H1 (cell line): ENCODE measurements at regions not wholly inside any gene's neighbourhood (a gene's known extent, or its start where the extent isn't known, plus 50 kb on each side); places are given as distances from the start of the nearest gene placed in this dataset.

ENCODE experiments used
- CTCF ChIA-PET: fragments of 300-600 bp; sonication (Branson Sonifier 250); formaldehyde crosslinking; loops from one replicate; lab custom pipeline; 2021; ENCODE audit not compliant: partially characterized antibody; lab: Charles Lee
- POLR2A ChIA-PET: fragments of 300-600 bp; sonication (Branson Sonifier 250); formaldehyde crosslinking; loops from one replicate; lab custom pipeline; 2021; ENCODE audit warnings: inconsistent platforms; ENCODE audit not compliant: partially characterized antibody; lab: Charles Lee
- DNase-seq, 2 experiments: peaks; one replicate each; pipeline versions ENCODE4 v3.0.0 to v3.0.0-alpha.2; 2010 to 2022; ENCODE audit warnings: low spot score in 2 of 2, low read depth in 1 of 2, mixed read lengths in 1 of 2
- FAIRE-seq: peaks from 2 replicates; lab custom pipeline; 2011; peaks lifted over from hg19 to GRCh38; lab: Jason Lieb, UNC
- H2AFZ ChIP-seq: 2 replicates; pipeline ENCODE4 v1.8.1; 2012; ENCODE audit warnings: low read length, inconsistent platforms
- H2AK5ac ChIP-seq: 2 replicates; pipeline ENCODE4 v1.6.1; 2013; ENCODE audit warnings: low read depth, low read length
- H2BK120ac ChIP-seq: replicated peaks from 2 replicates; pipeline ENCODE3; 2013; ENCODE audit warnings: low read depth, low read length, inconsistent platforms
- H2BK12ac ChIP-seq: 2 replicates; pipeline ENCODE4 v1.6.1; 2013; ENCODE audit warnings: low read depth, low read length
- H2BK15ac ChIP-seq: 2 replicates; pipeline ENCODE4 v1.6.1; 2013; ENCODE audit warnings: low read length
- H2BK20ac ChIP-seq: 2 replicates; pipeline ENCODE4 v1.6.1; 2013; ENCODE audit warnings: low read length
- H2BK5ac ChIP-seq: 2 replicates; pipeline ENCODE4 v1.6.1; 2013; ENCODE audit warnings: low read depth, low read length
- H3K14ac ChIP-seq: 2 replicates; pipeline ENCODE4 v1.6.1; 2013; ENCODE audit warnings: inconsistent platforms; ENCODE audit not compliant: insufficient read length
- H3K18ac ChIP-seq: 2 replicates; pipeline ENCODE4 v1.6.1; 2013; ENCODE audit warnings: low read length; ENCODE audit errors: extremely low read depth
- H3K23ac ChIP-seq: 2 replicates; pipeline ENCODE4 v1.6.1; 2013; ENCODE audit warnings: inconsistent platforms; ENCODE audit not compliant: insufficient read length
- H3K23me2 ChIP-seq: 2 replicates; pipeline ENCODE4 v1.6.1; 2013; ENCODE audit warnings: low read depth, low read length
- H3K27ac ChIP-seq: 2 replicates; pipeline ENCODE4 v1.6.1; 2011; ENCODE audit warnings: low read depth, low read length, inconsistent platforms
- H3K27me3 ChIP-seq, 4 experiments: replicated peaks in 1 of 4; 1 replicate in 1 of 4; 2 replicates in 3 of 4; pipeline versions ENCODE4 v1.6.1 to v1.8.1; 2011 to 2013; ENCODE audit warnings: low read length in 3 of 4, mild to moderate bottlenecking in 3 of 4, inconsistent platforms in 2 of 4, mixed read lengths in 2 of 4, moderate library complexity in 1 of 4; ENCODE audit not compliant: control insufficient read depth in 3 of 4, insufficient read depth in 3 of 4; ENCODE audit errors: extremely low read depth in 1 of 4
- H3K36me3 ChIP-seq, 4 experiments: 2 replicates each; pipeline versions ENCODE4 v1.6.1 to v1.8.1; 2011 to 2013; ENCODE audit warnings: mild to moderate bottlenecking in 4 of 4, low read length in 3 of 4, moderate library complexity in 2 of 4, control low read depth in 1 of 4, inconsistent platforms in 1 of 4; ENCODE audit not compliant: insufficient read depth in 4 of 4, control insufficient read depth in 2 of 4
- H3K4ac ChIP-seq: replicated peaks from 2 replicates; pipeline ENCODE3; 2013; ENCODE audit warnings: low read length, low read depth, mixed read lengths, inconsistent platforms; ENCODE audit not compliant: insufficient read length
- H3K4me1 ChIP-seq, 4 experiments: replicated peaks in 1 of 4; 1 replicate in 1 of 4; 2 replicates in 3 of 4; pipeline versions ENCODE4 v1.6.1 to v1.8.1; 2011 to 2013; ENCODE audit warnings: low read length in 3 of 4, inconsistent platforms in 2 of 4, mixed read lengths in 1 of 4; ENCODE audit not compliant: insufficient read depth in 4 of 4, control insufficient read depth in 3 of 4
- H3K4me2 ChIP-seq, 2 experiments: 2 replicates each; pipeline versions ENCODE4 v1.6.1 to v1.8.1; 2011 to 2013; ENCODE audit warnings: low read depth in 2 of 2, low read length in 2 of 2, control low read depth in 1 of 2, inconsistent platforms in 1 of 2, mild to moderate bottlenecking in 1 of 2; ENCODE audit not compliant: insufficient read depth in 1 of 2
- H3K4me3 ChIP-seq, 4 experiments: fragments of 200-600, 300-600 bp in 1 of 4; sonication (generic), shearing (Covaris generic), sonication (Bioruptor Twin) in 1 of 4; 2 replicates each; pipeline versions ENCODE4 v1.5.1 to v1.8.1; 2011 to 2016; ENCODE audit warnings: low read length in 4 of 4, low read depth in 3 of 4, control low read depth in 2 of 4, inconsistent platforms in 2 of 4, mild to moderate bottlenecking in 2 of 4, mixed read lengths in 1 of 4, moderate library complexity in 1 of 4; ENCODE audit not compliant: insufficient read depth in 2 of 4; ENCODE audit errors: extremely low read depth in 1 of 4
- H3K56ac ChIP-seq: replicated peaks from 2 replicates; pipeline ENCODE3; 2013; ENCODE audit warnings: low read depth, mild to moderate bottlenecking, mixed read lengths, low read length, inconsistent platforms; ENCODE audit not compliant: insufficient read length
- H3K79me1 ChIP-seq: 2 replicates; pipeline ENCODE4 v1.6.1; 2013; ENCODE audit warnings: low read depth, low read length, control low read depth
- H3K79me2 ChIP-seq, 2 experiments: 2 replicates each; pipeline versions ENCODE4 v1.6.1 to v1.8.1; 2012 to 2013; ENCODE audit warnings: low read length in 2 of 2, mild to moderate bottlenecking in 2 of 2, inconsistent platforms in 1 of 2; ENCODE audit not compliant: insufficient read depth in 2 of 2, control insufficient read depth in 1 of 2
- H3K9ac ChIP-seq, 4 experiments: replicated peaks in 1 of 4; 1 replicate in 1 of 4; 2 replicates in 3 of 4; pipeline versions ENCODE4 v1.6.1 to v1.8.1; 2011 to 2013; ENCODE audit warnings: low read depth in 3 of 4, low read length in 3 of 4, control low read depth in 2 of 4, mild to moderate bottlenecking in 2 of 4, moderate library complexity in 2 of 4, inconsistent platforms in 1 of 4; ENCODE audit errors: extremely low read depth in 1 of 4
- H3K9me3 ChIP-seq, 2 experiments: 2 replicates each; pipeline versions ENCODE4 v1.6.1 to v1.8.1; 2012 to 2013; ENCODE audit warnings: mild to moderate bottlenecking in 2 of 2, moderate library complexity in 2 of 2, control low read depth in 1 of 2, inconsistent platforms in 1 of 2, low read depth in 1 of 2, low read length in 1 of 2, mixed read lengths in 1 of 2; ENCODE audit not compliant: insufficient read depth in 2 of 2
- H4K20me1 ChIP-seq, 2 experiments: replicated peaks in 1 of 2; 2 replicates each; pipeline versions ENCODE3 to v1.8.1; 2011 to 2013; ENCODE audit warnings: inconsistent platforms in 2 of 2, low read length in 2 of 2, mild to moderate bottlenecking in 1 of 2; ENCODE audit not compliant: insufficient read depth in 2 of 2, control insufficient read depth in 1 of 2
- H4K5ac ChIP-seq: 2 replicates; pipeline ENCODE4 v1.6.1; 2013; ENCODE audit warnings: low read length, low read depth, mixed read lengths, inconsistent platforms; ENCODE audit not compliant: insufficient read length
- H4K8ac ChIP-seq: 2 replicates; pipeline ENCODE4 v1.8.0; 2013; ENCODE audit warnings: mild to moderate bottlenecking, moderate library complexity, low read length, inconsistent platforms; ENCODE audit not compliant: insufficient read depth; ENCODE audit errors: extremely low read depth
- H4K91ac ChIP-seq: replicated peaks from 2 replicates; pipeline ENCODE3; 2013; ENCODE audit warnings: low read length, mixed read lengths, inconsistent platforms; ENCODE audit not compliant: insufficient read length
- ATF2 ChIP-seq: IDR thresholded peaks from 2 replicates; pipeline ENCODE4 v1.6.1; 2012; ENCODE audit warnings: low read length, inconsistent platforms
- CBX5 ChIP-seq: fragments of 300-800, 300-1000 bp; sonication (generic); IDR thresholded peaks from 2 replicates; pipeline ENCODE4 v1.7.1; 2016; ENCODE audit warnings: antibody characterized with exemption, low read length, low read depth
- JUND ChIP-seq: IDR thresholded peaks from 2 replicates; pipeline ENCODE4 v1.6.1; 2011; ENCODE audit warnings: mild to moderate bottlenecking, improper control_type of control experiment, low read length
- MAX ChIP-seq: IDR thresholded peaks from 2 replicates; pipeline ENCODE4 v1.6.1; 2012; ENCODE audit warnings: inconsistent platforms
- RNF2 ChIP-seq: fragments of 200-900, 300-1000 bp; sonication (generic); IDR thresholded peaks from 2 replicates; pipeline ENCODE4 v1.7.1; 2016; ENCODE audit warnings: borderline replicate concordance, low read depth, mild to moderate bottlenecking, antibody characterized with exemption, low read length; ENCODE audit not compliant: poor library complexity, severe bottlenecking; ENCODE audit errors: missing control alignments
- SUZ12 ChIP-seq: fragments of 200-600 bp; sonication (generic); IDR thresholded peaks from 2 replicates; pipeline ENCODE4 v1.6.1; 2012; ENCODE audit warnings: mild to moderate bottlenecking, inconsistent platforms, low read length, moderate library complexity, mixed read lengths
- TAF7 ChIP-seq: optimal IDR thresholded peaks from 2 replicates; pipeline ENCODE3; 2011; ENCODE audit warnings: low read depth, mild to moderate bottlenecking, inconsistent platforms, low read length, moderate library complexity, borderline replicate concordance
- TCF12 ChIP-seq: IDR thresholded peaks from 2 replicates; pipeline ENCODE4 v1.6.1; 2011; ENCODE audit warnings: low read depth, mild to moderate bottlenecking, low read length
- TEAD4 ChIP-seq: IDR thresholded peaks from 2 replicates; pipeline ENCODE4 v1.6.1; 2012; ENCODE audit warnings: low read depth, low read length, inconsistent platforms, mixed read lengths
- USF2 ChIP-seq: IDR thresholded peaks from 2 replicates; pipeline ENCODE4 v1.6.1; 2011; ENCODE audit warnings: low read length, improper control_type of control experiment
- WGBS, 2 experiments: shearing (Covaris generic) in 1 of 2; methylation state at CpG; one replicate each; pipeline versions ENCODE4 v1.1.6 to v1.1.7; 2013 to 2015; ENCODE audit warnings: low lambda C conversion rate in 2 of 2, mixed read lengths in 2 of 2, inconsistent platforms in 1 of 2, low coverage in 1 of 2, missing lambda C conversion rate in 1 of 2; ENCODE audit not compliant: insufficient replicate concordance in 2 of 2, insufficient coverage in 1 of 2, insufficient read length in 1 of 2; ENCODE audit errors: extremely low coverage in 1 of 2, missing lambda C conversion rate in 1 of 2; 5-methylcytosine and 5-hydroxymethylcytosine counted together

GRCh38 chr13:34038541-34039068, 220.7 kb downstream of the RFC3 start:
- no peak overlapping the region for H2BK15ac ChIP-seq

More at GRCh38 chr13:34038541-34039068, 220.7 kb downstream of the RFC3 start:
- Histone ChIP-seq H3K4me2 (no peak overlapping the region), H3K14ac (no peak overlapping the region), H3K79me1 (no peaks in the 10 kb centered on the region), H3K27ac (no peak overlapping the region), H3K79me2 (no peaks in the 10 kb centered on the region), H2AK5ac (no peak overlapping the region), H4K20me1 (no peaks in the 10 kb centered on the region), H4K91ac (no peak overlapping the region), H3K4me1 (no peaks in the 10 kb centered on the region), H2BK20ac (no peak overlapping the region), H2BK120ac (no peak overlapping the region), H2AFZ (no peak overlapping the region), H3K18ac (no peak overlapping the region), H4K5ac (no peak overlapping the region), H2BK5ac (no peak overlapping the region), H3K4ac (no peak overlapping the region), H4K8ac (no peak overlapping the region), H3K56ac (no peak overlapping the region), H3K9me3 (no peaks in the 10 kb centered on the region), H3K23ac (no peak overlapping the region), H3K9ac (no peak overlapping the region), H3K23me2 (no peaks in the 10 kb centered on the region), H3K36me3 (no peaks in the 10 kb centered on the region), H3K4me3 (no peak overlapping the region), H2BK12ac (no peak overlapping the region), H3K27me3 (no peaks in the 10 kb centered on the region)
- TF ChIP-seq SUZ12 (no peak), MAX (no peak), TCF12 (no peak), TAF7 (no peak), USF2 (no peak), ATF2 (no peak), TEAD4 (no peak), CBX5 (no peak), JUND (no peak), RNF2 (no peak)
- no peak for FAIRE-seq
- no peak for DNase-seq
- ChIA-PET CTCF (interaction anchor here (0.6 to 2.0 kb wide), 4 partner anchors 9 to 1074 kb away, joined by 3 to 9 read pairs (median 3); no protein-coding TSS in a partner anchor), POLR2A (no interaction called here)
- 77% methylated on average over 5 of the region's 5 CpGs; no CpG with 5 or more reads in 1 of the 2 experiments for WGBS, 2 experiments
